OCI-LY1 (cell line): ENCODE measurements at regions not wholly inside any gene's neighbourhood (a gene's known extent, or its start where the extent isn't known, plus 50 kb on each side); places are given as distances from the start of the nearest gene placed in this dataset.

Experiments used
- H2AFZ ChIP-seq: fragments of 200-600 bp; sonication (generic), shearing (Covaris generic); 2 replicates; pipeline ENCODE4 v1.6.0; 2014; ENCODE audit warnings: antibody characterized with exemption, mild to moderate bottlenecking, low read length
- H3F3A ChIP-seq: fragments of 200-600 bp; sonication (generic), shearing (Covaris generic); 2 replicates; pipeline ENCODE4 v1.6.0; 2014; ENCODE audit warnings: mild to moderate bottlenecking, antibody characterized with exemption, low read length, moderate library complexity; ENCODE audit not compliant: insufficient read depth
- H3K27ac ChIP-seq: fragments of 200-600 bp; sonication (generic); 2 replicates; pipeline ENCODE4 v1.5.1; 2014; ENCODE audit warnings: low read length, mixed run types, mild to moderate bottlenecking, low read depth; ENCODE audit not compliant: poor library complexity, severe bottlenecking
- H3K27me3 ChIP-seq: fragments of 200-600 bp; sonication (generic); 2 replicates; pipeline ENCODE4 v1.6.0; 2014; ENCODE audit warnings: antibody characterized with exemption, mild to moderate bottlenecking, low read length, moderate library complexity; ENCODE audit not compliant: insufficient read depth
- H3K36me3 ChIP-seq: fragments of 200-600 bp; sonication (generic); 2 replicates; pipeline ENCODE4 v1.6.1; 2014; ENCODE audit warnings: mild to moderate bottlenecking, antibody characterized with exemption, low read length, moderate library complexity, mixed read lengths; ENCODE audit not compliant: insufficient read depth
- H3K4me1 ChIP-seq: fragments of 200-600 bp; sonication (generic); 2 replicates; pipeline ENCODE4 v1.5.1; 2014; ENCODE audit warnings: mild to moderate bottlenecking, low read length, moderate library complexity; ENCODE audit not compliant: insufficient read depth, severe bottlenecking
- H3K4me2 ChIP-seq: fragments of 200-600 bp; sonication (generic), shearing (Covaris generic); 2 replicates; pipeline ENCODE4 v1.6.1; 2014; ENCODE audit warnings: low read length
- H3K4me3 ChIP-seq: fragments of 200-600 bp; sonication (generic); 2 replicates; pipeline ENCODE4 v1.5.1; 2014; ENCODE audit warnings: low read length, low read depth, mild to moderate bottlenecking, mixed read lengths; ENCODE audit not compliant: poor library complexity, severe bottlenecking
- H3K79me2 ChIP-seq: fragments of 200-600 bp; shearing (Covaris generic); 2 replicates; pipeline ENCODE4 v1.6.1; 2016; ENCODE audit warnings: mixed run types, low read length, mixed read lengths; ENCODE audit not compliant: insufficient read depth
- H3K9ac ChIP-seq: fragments of 200-600 bp; sonication (generic), shearing (Covaris generic); 2 replicates; pipeline ENCODE4 v1.6.1; 2014; ENCODE audit warnings: mild to moderate bottlenecking, low read length, mixed read lengths
- H3K9me2 ChIP-seq: fragments of 200-600 bp; sonication (generic), shearing (Covaris generic); 2 replicates; pipeline ENCODE4 v1.6.1; 2014; ENCODE audit warnings: low read depth, mild to moderate bottlenecking, low read length, mixed read lengths
- H3K9me3 ChIP-seq: fragments of 200-600 bp; shearing (Covaris generic); 2 replicates; pipeline ENCODE4 v1.6.1; 2014; ENCODE audit warnings: low read length, mixed read lengths
- H4K20me1 ChIP-seq: fragments of 200-600 bp; sonication (generic), shearing (Covaris generic); 2 replicates; pipeline ENCODE4 v1.6.0; 2016; ENCODE audit warnings: mild to moderate bottlenecking, low read length; ENCODE audit not compliant: insufficient read depth
- EZH2 ChIP-seq: fragments of 200-600 bp; sonication (generic), shearing (Covaris generic); IDR thresholded peaks from 2 replicates; pipeline ENCODE4 v1.8.0; 2017; ENCODE audit warnings: borderline replicate concordance, mixed run types, mild to moderate bottlenecking, antibody characterized with exemption, low read length, moderate library complexity, mixed read lengths
- TF ChIP-seq, protein P1 (sequence below): fragments of 200-600 bp; sonication (generic), shearing (Covaris generic); IDR thresholded peaks from 2 replicates; pipeline ENCODE4 v1.5.1; 2017; ENCODE audit warnings: mild to moderate bottlenecking, antibody characterized with exemption, low read length, moderate library complexity, mixed read lengths

DNA sequence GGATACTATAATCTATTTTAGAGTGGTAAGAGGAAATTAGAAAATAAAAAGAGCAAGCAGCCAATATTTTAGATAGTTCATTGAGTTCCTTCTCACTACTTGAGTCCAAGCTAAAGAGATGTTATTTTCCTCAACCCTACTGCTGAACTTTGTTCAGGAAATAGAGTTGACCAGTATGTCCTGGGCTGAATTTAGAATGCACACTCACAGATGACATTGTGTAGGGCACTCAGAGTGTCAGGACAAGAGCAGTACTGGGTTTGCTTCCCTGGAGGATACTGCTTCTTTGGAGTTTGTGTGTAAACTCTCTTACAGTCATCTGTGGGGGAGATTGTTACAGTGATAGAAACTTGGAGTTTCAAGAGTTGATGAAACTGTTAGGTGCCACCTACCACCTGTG, 80.0 kb upstream of the AGBL1 start:
- Histone ChIP-seq H3K4me3 (no peak overlapping the region), H3K4me2 (no peak overlapping the region), H4K20me1 (no peaks in the 10 kb centered on the region), H3K9me3 (no peaks in the 10 kb centered on the region), H3K79me2 (no peaks in the 10 kb centered on the region), H3K36me3 (no peaks in the 10 kb centered on the region), H3K9me2 (no peaks in the 10 kb centered on the region), H3K27me3 (no peaks in the 10 kb centered on the region; the same call in 1 of the 2 replicates), H3K27ac (no peak overlapping the region), H3K4me1 (no peaks in the 10 kb centered on the region), H3K9ac (no peak overlapping the region), H2AFZ (no peak overlapping the region), H3F3A (no peaks in the 10 kb centered on the region)
- TF ChIP-seq EZH2, result no peak
- TF ChIP-seq, protein P1, sequence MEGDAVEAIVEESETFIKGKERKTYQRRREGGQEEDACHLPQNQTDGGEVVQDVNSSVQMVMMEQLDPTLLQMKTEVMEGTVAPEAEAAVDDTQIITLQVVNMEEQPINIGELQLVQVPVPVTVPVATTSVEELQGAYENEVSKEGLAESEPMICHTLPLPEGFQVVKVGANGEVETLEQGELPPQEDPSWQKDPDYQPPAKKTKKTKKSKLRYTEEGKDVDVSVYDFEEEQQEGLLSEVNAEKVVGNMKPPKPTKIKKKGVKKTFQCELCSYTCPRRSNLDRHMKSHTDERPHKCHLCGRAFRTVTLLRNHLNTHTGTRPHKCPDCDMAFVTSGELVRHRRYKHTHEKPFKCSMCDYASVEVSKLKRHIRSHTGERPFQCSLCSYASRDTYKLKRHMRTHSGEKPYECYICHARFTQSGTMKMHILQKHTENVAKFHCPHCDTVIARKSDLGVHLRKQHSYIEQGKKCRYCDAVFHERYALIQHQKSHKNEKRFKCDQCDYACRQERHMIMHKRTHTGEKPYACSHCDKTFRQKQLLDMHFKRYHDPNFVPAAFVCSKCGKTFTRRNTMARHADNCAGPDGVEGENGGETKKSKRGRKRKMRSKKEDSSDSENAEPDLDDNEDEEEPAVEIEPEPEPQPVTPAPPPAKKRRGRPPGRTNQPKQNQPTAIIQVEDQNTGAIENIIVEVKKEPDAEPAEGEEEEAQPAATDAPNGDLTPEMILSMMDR, result no peak

DNA sequence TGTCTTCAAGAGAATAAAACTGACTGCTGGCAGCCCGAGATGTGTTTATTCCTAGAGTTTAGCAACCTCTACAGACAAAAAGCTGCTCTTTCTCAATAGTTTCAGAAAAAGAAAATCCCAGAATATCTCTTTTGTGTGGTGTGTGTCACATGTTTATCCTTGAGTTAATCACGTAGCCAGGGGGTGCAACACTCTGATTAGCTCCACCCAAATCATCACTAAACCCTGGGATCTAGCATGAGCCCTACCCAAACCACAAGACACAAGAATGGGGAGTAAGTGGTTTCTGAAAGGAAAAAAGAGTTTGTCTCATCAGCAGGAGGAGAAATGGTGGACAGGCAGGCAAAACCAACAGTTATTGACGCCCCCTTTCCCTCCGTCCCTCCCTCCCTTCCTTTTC, 78.5 kb upstream of the AGBL1 start:
- Histone ChIP-seq H3K9me2 (no peaks in the 10 kb centered on the region), H4K20me1 (no peaks in the 10 kb centered on the region), H3K4me3 (no peak overlapping the region), H2AFZ (no peak overlapping the region), H3K27me3 (no peaks in the 10 kb centered on the region; the same call in 1 of the 2 replicates), H3K9ac (no peak overlapping the region), H3K4me2 (no peak overlapping the region), H3K4me1 (no peaks in the 10 kb centered on the region), H3K79me2 (no peaks in the 10 kb centered on the region), H3F3A (no peaks in the 10 kb centered on the region), H3K36me3 (no peaks in the 10 kb centered on the region), H3K9me3 (no peaks in the 10 kb centered on the region), H3K27ac (no peak overlapping the region)
- TF ChIP-seq, protein P1, result no peak
- TF ChIP-seq EZH2, result no peak

DNA sequence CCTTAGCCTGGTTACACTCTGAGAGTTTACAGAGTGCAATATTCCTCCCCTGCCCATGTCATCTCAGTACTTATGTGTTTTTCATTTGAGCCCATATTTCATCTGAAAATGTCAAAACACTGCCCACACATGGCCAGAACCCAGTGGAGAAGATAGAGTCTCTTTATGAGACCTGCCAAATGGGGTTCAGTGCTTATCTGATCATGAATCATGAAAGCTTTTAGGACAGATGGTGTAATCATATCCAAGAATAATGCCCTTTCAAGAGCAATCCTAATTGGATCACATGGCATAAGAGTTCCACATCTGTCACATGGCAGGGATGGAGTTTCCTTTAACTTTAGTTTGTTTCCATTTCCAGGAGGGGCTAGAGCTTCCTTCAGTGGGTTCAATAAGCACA, 77.2 kb upstream of the AGBL1 start:
- H2AFZ ChIP-seq, result no peak overlapping the region
- no peaks in the 10 kb centered on the region for H4K20me1 ChIP-seq
- H3K36me3 ChIP-seq, result no peaks in the 10 kb centered on the region
- H3K4me3 ChIP-seq, result no peak overlapping the region
- no peak overlapping the region for H3K4me2 ChIP-seq
- H3K9ac ChIP-seq, result no peak overlapping the region
- H3K4me1 ChIP-seq, result no peaks in the 10 kb centered on the region
- H3K27ac ChIP-seq, result no peak overlapping the region
- no peak for TF ChIP-seq EZH2
- TF ChIP-seq, protein P1, result no peak
- H3K79me2 ChIP-seq, result no peaks in the 10 kb centered on the region
- no peaks in the 10 kb centered on the region for H3K9me3 ChIP-seq
- no peaks in the 10 kb centered on the region for H3K9me2 ChIP-seq
- no peaks in the 10 kb centered on the region for H3F3A ChIP-seq
- H3K27me3 ChIP-seq, result no peaks in the 10 kb centered on the region
